SW 1271 (cell line): ENCODE measurements at regions not wholly inside any gene's neighbourhood (a gene's known extent, or its start where the extent isn't known, plus 50 kb on each side); places are given as distances from the start of the nearest gene placed in this dataset.

Experiments used
- DNase-seq, 2 experiments: peaks; one replicate each; lab custom pipeline; 2025; lab: John Stamatoyannopoulos, UW

- DNase-seq: no peak
Measured at GRCh38 chr17:55634702-55635101, 88.0 kb downstream of the TMEM100 start.

GRCh38 chr17:55632893-55633292 is 89.8 kb downstream of the TMEM100 start:
- no peak for DNase-seq

GRCh38 chr17:55632236-55632635 is 90.4 kb downstream of the TMEM100 start:
- DNase-seq: no peak

GRCh38 chr17:55629995-55630394 is 92.7 kb downstream of the TMEM100 start:
- DNase-seq: no peak

GRCh38 chr17:55625521-55625920 is 97.1 kb downstream of the TMEM100 start:
- no peak for DNase-seq

GRCh38 chr17:55624772-55625433 is 97.8 kb downstream of the TMEM100 start:
- no peak for DNase-seq

GRCh38 chr17:55622547-55622946 is 100.1 kb downstream of the TMEM100 start:
- no peak for DNase-seq

GRCh38 chr17:55620945-55621344 is 101.7 kb downstream of the TMEM100 start:
- DNase-seq: no peak

GRCh38 chr17:55620023-55620422 is 102.6 kb downstream of the TMEM100 start:
- no peak for DNase-seq

- no peak for DNase-seq
Measured at GRCh38 chr17:55617441-55617840, 105.2 kb downstream of the TMEM100 start.

GRCh38 chr17:55614061-55614460 is 102.8 kb upstream of the SMIM36 start:
- no peak for DNase-seq

GRCh38 chr17:55612691-55613141 is 101.5 kb upstream of the SMIM36 start:
- DNase-seq: no peak

- no peak for DNase-seq
Measured at GRCh38 chr17:55607731-55608341, 96.6 kb upstream of the SMIM36 start.

GRCh38 chr17:55606488-55606815 is 95.2 kb upstream of the SMIM36 start:
- DNase-seq: no peak

GRCh38 chr17:55605705-55606487 is 94.6 kb upstream of the SMIM36 start:
- no peak for DNase-seq

- DNase-seq: peak in 1 of 2 experiments; percentile 9
Measured at GRCh38 chr17:55601874-55602364, 90.7 kb upstream of the SMIM36 start.

- no peak for DNase-seq
Measured at GRCh38 chr17:55598495-55598894, 87.2 kb upstream of the SMIM36 start.

- DNase-seq: no peak
Measured at GRCh38 chr17:55588446-55589242, 77.4 kb upstream of the SMIM36 start.

- no peak for DNase-seq
Measured at GRCh38 chr17:55587608-55588139, 76.4 kb upstream of the SMIM36 start.

GRCh38 chr17:55585629-55586028 is 74.4 kb upstream of the SMIM36 start:
- DNase-seq: no peak

- no peak for DNase-seq
Measured at GRCh38 chr17:55584861-55585260, 73.6 kb upstream of the SMIM36 start.
